WTC11 (cell line): ENCODE measurements at regions not wholly inside any gene's neighbourhood (a gene's known extent, or its start where the extent isn't known, plus 50 kb on each side); places are given as distances from the start of the nearest gene placed in this dataset.

Experiments used
- CTCF ChIP-seq: fragments of 200-600 bp; IDR thresholded peaks from 2 replicates; pipeline ENCODE4 v1.8.0; 2022; ENCODE audit warnings: antibody characterized with exemption
- ETV6 ChIP-seq: sonication (generic); formaldehyde crosslinking; IDR thresholded peaks from 2 replicates; pipeline ENCODE4 v1.8.1; 2022; ENCODE audit warnings: mild to moderate bottlenecking, missing genetic modification reagents
- NR2C2 ChIP-seq: sonication (generic); formaldehyde crosslinking; IDR thresholded peaks from 2 replicates; pipeline ENCODE4 v1.8.0; 2022; ENCODE audit warnings: mild to moderate bottlenecking, missing genetic modification reagents
- SP1 ChIP-seq: sonication (generic); formaldehyde crosslinking; conservative IDR thresholded peaks from 2 replicates; pipeline ENCODE4 v1.8.1; 2022; ENCODE audit warnings: missing genetic modification reagents

DNA sequence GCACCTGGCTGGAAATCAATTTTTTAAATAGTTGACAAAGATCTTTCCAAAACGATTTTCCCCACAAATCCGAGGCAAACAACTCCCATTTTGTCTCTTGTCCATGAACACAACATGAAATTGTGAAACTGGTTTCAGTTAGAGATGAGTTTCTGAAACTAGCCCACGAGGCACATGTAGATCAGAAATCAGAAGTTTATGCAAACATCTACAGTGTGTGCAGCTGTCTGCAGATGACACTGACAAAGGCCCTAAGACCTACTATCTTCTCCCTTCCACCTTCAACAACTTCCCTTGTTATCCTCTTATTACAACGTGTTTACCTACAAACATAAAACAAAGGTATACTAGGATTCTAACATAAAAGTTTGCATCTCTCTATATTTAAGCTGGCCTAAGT lies 183.3 kb downstream of the DIRAS2 start:
- no peak for TF ChIP-seq CTCF
- no peak for TF ChIP-seq SP1 (CRISPR knock-in tag)
- TF ChIP-seq NR2C2 (CRISPR knock-in tag) = no peak
- TF ChIP-seq ETV6 (CRISPR knock-in tag) = no peak
